Hematopoietic multipotent progenitor cell treated with erythropoietin and hydrocortisone succinate and interleukin-3 and kit ligand, for 15 days (in vitro differentiated cells): ENCODE measurements at regions not wholly inside any gene's neighbourhood (a gene's known extent, or its start where the extent isn't known, plus 50 kb on each side); places are given as distances from the start of the nearest gene placed in this dataset.
"Not testable (repeated sequence)": the region's sequence is repeated elsewhere in the genome, so short reads cannot be mapped to it uniquely, and the experiment has no call there.

Experiments
- DNase-seq: peaks from one replicate; pipeline ENCODE4 v3.0.0-alpha.2; 2015; ENCODE audit warnings: low spot score

DNA sequence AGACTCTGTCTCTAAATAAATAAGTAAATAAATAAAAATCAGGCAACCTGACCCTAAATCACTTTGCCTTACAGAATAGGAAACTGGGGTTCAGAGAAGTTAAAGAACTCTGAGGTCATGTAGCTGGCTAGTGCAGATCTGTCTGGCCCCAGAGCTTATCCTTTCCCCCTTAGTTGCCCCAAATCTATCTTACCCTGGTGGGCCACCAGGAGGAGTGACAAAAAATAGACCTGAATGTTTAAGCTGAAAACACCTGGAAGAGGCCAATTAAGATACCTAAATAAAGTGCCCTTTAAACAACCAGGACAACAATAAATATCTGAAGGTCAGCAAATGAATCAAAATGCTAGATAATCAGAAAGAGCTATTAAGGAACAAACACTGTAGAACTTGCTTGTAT, 59.7 kb downstream of the TEX35 start:
- DNase-seq, result no peak

DNA sequence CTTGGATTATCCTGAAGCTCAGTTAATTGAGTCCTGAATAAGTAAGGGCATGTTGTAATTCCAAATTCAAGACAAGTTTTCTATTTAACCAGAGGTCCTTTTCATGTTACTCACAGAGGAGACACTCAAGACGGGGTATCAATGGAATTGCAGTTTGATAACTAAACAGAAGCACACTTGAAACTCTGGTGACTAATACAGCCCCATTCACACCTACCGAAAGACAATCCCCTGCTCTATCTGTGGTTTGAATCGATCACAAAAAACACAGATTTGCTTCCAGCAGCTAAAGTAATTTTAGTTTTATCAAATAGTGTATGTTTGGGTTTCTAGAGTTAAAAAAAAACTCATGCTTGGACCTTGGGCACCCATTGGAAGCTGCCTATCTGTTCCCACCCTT, 60.4 kb downstream of the TEX35 start:
- DNase-seq, result no peak

DNA sequence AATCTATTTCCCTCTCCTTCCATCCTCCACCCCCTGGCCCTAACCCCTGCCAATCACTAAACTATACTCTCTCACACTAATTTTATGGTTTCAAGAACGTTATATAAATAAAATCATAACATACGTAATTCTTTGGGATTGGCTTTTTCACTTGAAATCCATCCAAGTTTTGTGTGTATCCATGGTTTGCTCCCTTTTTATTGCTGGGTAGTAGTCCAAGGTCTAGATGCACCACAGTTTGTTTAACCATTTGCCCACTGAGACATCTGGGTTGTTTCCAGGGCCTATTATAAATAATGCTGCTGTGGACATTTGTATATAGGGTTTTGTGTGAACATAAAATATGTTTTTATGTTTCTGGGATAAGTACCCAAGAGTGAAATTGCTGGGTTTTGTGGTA, 61.4 kb downstream of the TEX35 start:
- no peak for DNase-seq

DNA sequence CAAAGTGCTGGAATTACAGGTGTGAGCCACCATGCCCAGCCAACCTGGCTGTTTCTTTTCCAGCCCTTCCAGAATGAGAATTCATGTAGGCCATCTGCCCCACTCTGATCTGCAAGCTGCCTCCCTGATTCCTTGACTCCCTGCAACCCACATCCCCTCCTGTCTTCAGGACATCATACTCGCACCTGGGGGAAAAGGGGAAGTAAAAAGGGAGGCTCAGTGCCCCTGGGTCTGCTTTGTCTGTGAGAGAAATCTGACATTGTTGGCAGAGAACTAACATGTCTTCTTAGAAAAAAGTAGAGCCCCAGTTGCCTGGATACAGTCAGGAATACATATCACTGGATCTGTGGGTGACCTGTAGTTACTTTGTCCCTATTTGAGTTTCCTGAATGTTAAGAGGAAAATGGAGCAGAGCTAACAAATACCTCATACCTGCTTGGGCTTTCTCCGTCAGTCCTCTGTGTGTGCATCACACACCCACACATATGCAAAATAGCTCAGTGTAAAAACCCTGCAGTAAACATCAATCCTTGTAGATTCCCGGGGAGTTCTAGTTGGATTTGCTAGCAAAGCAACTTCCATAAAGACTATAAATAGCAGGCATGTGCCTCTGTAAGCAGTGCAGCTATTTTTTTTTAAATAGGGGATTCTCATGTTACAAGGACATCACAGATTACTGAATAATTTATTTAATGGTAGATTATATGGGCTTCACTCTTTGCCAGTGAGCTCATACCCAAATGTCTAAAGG, 62.9 kb downstream of the TEX35 start:
- DNase-seq, result no peak

DNA sequence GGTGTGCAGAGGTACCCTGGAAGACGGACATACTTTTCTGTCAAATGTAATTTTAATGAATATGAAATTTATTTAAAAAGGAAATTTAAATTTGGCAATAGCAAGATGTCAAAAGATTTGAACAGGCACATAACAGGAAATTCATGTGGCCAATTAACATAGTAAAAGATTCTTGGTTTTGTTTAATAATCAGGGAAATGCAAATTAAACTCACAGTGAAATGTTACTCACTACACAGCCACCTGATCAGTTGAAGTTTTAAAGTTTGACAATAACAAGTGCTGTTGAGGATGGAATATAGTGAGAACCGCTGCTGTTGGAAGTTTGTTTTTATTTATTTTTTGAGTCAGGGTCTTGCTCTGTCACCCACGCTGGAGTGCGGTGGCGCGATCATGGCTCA, 63.9 kb downstream of the TEX35 start:
- DNase-seq, result no peak

DNA sequence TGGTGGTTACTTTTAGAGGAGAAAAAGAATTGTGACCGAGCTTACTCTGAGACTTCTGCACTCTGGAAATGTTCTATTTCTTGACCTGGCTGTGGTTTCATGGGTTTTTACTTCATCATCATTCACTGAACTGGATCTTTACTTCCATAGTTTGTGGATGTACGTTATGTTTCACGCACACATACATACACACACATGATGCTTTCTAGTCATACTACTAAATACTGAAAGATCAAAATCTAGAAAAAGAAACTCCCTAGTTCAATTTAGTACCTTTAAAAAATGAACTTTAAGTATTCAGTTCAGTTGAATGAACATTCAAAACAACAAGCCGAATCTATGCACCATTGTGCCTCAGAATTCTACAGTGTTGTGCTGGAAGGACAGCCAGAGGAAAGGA, 65.0 kb downstream of the TEX35 start:
- no peak for DNase-seq

DNA sequence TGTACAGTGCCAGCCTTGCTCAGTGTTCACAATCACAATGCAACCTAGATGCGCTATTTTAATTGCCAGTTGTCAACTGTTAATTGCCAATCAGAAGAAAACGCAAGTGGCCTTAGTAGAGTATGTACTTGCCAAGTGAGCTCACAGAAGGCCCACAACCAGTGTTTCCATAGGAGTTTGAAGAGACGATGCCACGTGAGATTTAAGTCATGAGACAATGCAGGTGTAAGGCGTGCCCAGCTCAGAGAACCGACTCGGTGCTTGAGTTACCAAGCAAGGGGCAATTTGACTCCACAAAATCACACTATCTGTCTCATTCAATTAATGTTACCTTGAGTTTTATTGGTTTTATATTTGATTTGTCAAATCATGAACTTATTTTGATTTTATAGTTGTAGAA, 65.6 kb downstream of the TEX35 start:
- no peak for DNase-seq

DNA sequence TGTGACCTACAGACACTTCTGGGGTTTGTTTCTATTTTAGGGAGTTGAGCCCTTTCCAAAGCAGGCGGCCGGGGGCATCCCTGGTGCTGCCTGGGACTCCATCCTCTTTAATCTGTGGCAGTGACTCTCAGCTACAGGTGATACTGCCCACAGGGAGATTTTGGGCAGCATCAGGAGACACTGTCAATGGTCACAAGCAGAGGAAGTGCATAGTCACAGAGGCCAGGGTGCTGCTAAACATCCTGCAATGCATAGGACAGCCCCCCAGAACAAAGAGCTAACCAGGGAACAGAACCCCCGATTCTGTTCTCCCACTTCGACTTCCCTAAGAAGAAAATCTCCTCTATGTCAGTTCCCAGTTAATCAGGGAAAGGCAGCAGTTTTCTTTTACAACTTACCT, 66.2 kb downstream of the TEX35 start:
- no peak for DNase-seq

DNA sequence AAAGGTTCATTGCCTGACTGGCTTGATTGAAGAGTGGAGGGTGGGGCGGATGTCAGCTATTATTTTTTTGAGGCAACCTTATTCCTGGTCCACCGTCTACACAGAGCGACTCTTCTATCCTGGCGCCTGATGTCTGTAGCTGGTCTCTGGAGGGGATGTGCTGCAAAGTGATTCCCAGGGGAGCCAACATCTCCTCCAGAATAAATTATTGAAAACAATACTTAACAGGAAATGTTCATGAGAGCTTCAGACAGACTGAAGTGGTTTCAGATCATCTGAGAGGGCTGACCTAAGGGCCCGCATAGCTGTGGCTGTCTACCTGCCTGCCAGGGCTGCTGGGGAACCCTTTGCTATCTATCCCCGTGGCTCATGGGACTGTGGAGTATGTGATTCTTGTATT, 66.7 kb downstream of the TEX35 start:
- no peak for DNase-seq

DNA sequence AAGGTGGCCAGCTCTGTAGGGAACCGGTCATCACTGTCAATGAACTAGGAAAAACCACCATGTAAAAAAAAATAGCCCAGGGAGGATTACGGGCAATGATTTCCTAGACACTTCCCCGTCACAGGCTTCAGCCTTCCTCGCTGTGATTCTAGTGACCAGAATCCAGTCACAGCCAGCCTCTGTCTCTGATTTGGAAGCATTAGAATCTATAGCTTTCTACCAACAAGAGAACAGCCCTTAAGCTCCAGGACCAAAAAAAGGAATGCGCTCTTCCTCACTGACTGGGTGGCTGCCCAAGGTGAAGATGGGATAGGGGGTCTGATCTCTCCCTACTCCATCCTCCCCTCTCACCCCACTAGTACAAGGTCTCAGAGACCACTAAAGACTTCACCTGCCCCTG, 67.2 kb downstream of the TEX35 start:
- DNase-seq, result no peak

DNA sequence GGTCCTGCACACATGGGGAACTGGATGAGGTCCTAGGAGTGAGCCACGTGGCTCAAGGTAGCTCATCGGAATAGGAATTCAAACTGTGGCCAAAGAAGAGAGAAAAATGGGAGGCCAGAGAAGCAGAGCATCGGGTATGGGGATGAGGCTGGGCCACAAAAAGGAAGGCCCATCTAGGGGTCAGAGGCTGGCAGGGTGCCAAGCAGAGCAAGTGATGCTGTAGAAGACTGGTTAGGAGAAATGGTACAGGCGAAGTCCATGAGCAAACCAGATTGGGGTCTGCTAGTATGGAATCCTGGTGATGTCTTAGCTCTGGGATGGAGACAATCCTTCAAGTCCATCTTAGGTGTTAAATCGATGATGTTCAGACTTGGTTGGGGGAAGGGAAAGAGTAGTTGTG, 68.0 kb downstream of the TEX35 start:
- no peak for DNase-seq

DNA sequence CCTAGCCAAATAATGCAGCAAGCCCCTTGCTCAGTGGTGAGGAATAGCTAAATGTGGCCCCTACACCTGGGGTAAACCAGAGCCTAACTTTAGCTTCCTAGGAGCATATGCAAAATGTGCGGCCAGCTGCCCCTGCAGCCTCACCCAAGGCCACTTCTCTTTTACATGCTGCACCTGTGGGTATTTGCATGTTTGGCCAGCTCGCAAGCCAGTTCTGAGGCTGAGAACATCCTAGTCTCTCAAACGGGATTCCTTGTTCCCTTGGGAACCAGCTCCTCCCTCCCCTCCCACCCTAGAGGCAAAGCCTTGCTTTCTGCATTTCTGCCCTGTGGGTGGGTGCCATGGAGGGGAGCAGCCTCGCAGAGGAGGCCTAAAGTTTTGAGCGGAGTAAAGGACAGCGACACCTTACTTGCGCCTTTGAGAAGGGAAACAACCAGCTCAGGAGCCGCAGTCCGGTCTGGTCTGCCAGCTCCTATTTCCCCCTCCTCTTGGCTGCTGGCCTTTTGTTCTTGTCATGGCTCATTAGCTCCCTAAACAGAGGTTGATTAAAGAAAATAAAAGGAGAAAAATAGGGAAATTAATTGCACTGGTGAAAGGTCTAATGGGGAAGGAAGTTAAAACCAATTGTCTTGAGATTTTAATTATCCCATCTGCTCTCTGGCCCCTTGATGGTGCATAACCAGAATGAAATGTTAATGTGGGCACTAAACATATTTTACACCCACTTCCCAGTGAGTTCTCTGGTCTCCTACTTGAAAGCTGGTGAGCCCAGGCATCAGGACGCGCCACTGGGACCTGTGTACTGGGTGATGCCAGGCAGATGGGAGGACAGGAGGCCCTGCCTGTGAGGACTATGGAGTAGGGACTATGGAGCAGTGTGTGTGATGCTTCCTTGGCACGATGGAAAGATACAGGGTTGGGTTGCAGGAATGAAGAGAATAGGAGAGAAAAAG, 68.7 kb downstream of the TEX35 start:
- DNase-seq, result no peak

DNA sequence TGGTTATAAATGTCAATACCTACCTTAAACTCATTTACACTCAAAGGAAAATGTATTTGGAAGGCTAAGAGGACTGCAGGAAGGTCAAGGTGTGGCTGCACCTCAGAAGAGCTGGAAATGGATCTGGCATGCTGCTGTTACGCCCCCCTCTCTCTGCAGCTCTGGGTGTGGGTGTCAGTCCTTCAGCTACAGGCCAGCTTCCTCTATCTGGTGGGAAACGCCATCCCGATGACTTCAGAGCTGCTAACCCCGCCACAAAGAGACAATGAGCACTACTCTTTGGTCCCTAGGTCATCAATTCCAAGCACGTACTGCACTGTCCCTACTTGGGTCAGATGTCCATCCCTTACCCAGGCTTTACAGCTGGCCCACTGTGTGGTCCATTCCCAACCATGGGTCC, 74.2 kb downstream of the TEX35 start:
- DNase-seq, result no peak

DNA sequence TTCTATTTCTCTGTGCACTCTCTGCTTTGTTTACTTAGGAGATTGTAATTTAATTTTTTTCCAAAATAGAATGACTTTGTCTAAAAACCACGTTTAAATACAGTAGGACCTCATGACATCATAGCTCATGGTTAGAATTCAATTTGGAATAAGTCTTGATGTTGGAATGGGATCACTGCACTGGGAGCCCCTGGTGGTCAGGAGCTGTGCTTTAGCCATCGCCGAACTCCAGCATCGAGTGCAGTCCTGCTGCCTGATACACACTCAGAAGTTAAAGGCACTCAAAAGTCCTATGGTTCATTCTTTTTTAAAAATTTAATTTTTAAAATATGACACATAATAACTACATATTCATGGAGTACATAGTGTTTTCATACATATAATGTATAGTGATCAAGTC, 75.1 kb downstream of the TEX35 start:
- no peak for DNase-seq

DNA sequence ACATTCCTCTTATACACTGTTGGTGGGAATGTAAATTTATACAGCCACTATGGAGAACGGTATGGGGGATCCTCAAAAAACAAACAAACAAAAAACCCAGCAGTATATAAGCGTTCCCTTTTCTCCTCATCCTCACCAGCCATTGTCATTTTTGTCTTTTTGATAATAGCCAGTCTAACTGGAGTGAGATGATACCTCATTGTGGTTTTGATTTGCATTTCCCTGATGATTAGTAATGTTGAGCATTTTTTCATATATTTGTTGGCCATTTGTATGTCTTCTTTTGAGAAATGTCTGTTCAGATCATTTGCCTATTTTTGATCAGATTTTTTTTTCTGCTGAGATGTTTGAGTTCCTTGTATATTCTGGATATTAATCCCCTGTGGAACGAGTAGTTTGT, 76.1 kb downstream of the TEX35 start:
- DNase-seq, result not testable (repeated sequence)

DNA sequence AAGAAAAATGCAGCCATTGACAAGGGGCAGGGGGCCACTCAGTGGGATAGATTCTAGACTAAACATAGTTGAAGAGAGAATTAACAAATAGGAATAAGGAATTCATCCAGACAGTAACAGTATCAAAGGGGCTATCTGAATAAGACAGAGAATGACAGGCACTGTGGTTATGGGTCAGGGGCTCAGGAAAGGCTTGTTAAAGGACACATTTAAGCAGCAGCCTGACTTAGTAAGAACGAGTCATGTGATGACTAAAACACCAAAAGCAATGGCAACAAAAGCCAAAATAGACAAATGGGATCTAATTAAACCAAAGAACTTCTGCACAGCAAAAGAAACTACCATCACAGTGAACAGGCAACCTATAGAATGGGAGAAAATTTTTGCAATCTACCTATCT, 78.9 kb downstream of the TEX35 start:
- DNase-seq, result not testable (repeated sequence)

DNA sequence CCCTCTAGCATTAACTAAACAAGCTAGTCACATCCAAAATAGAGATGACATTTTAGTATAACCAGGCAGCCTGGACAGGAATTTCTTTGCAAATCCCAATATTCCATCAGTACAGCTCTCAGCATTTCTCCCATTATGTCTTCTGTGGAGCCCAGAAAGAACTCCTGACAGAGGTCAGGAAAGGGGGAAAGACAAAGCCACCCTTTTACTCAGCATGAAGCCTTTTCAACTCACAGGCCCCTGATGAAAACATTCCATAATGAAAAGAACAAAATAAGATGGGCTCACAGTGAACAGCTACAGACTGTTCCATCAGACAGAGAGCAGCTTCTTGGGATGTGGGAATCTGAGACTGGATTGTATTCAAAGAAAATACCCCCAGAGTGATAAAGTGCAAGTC, 80.6 kb downstream of the TEX35 start:
- no peak for DNase-seq

DNA sequence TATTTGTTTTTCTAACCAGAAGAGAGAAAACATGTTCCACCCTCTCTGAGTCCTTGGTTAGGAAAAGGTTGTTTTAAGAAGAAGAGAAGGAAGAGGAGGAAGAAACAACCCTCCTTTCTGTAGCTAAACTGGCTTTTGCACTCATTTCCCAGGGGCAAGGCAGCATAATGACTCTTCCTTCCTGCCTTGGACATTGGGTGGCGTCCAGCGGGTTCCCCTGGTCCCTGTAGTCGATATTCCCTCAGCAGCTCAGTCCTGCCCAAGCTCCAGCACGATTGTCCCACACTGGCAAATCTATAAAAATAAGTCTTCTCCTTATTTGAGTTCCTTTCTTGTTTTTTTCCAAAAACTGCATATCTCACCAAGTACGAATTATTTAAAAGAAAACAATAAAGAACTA, 81.2 kb downstream of the TEX35 start:
- no peak for DNase-seq

DNA sequence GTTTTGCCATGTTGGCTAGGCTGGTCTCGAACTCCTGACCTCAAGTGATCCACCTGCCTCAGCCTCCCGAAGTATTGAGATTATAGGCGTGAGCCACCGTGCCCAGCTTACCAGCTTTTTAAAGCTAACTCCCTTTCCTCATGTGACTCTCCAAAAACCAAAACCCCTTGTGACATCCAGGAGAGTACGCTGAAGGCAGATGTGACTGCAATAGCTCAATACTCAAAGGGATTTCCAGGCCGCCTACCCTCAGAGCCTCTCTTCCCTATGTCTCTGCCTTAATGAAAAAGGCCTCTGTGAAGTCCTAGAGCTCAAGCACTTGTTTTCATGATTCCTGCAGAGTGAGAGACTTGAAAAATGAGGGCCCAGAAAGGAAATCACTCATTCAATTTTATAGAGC, 82.6 kb downstream of the TEX35 start:
- no peak for DNase-seq

DNA sequence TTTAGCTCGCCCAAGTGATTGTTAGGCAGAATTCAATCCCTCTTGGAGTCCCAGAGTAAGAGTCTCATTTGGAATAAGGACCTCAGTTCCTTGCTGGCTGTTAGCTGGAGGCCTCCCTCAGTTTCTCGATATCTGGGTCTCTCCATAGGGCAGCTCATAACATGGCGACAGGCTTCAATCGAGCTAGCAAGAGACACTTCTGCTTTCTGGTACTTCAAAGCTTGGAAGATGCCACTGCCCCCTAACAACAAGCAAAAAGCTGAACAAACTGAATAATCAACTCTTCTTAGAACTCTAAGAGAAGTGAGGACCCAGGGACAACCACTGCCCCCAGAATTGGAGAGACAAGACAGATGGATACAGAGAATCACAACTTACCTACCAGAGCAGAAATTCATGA, 86.2 kb downstream of the TEX35 start:
- DNase-seq, result no peak

DNA sequence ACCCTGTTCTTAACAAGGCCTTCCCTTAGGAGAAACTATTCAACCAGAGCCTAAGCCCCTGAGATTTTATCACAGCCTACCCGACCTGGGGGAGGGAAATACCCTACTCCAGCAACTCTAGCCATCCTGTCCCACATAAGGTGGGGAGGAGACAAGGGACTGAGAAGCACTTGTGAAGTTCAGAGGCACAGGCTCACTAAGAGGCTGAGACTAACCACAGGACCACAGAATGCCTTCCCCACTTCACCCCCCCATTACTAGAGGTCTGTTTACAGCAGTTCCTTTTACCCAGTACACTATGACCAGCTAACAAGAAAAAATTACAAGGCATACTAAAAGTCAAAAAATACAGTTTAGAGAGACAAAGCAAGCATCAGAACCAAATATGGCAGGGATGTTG, 86.8 kb downstream of the TEX35 start:
- no peak for DNase-seq

DNA sequence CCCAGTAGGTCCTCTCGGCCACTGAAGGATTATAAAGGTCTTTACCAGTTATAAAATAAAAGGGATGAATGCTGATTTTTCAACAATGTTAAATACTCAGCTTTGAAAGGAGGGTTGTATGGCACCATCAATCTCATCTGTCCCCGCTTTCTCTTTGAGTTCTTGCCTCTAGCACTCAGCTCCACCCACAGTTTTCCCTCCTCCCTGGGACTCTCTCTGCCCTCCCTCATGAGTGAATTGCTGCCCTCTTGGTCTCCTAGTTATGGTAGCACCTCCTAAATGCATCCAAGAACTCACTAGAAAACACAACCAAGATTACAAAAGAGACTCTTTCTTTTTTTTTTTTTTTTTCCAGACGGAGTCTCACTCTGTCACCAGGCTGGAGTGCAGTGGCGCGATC, 91.0 kb downstream of the TEX35 start:
- DNase-seq, result no peak

DNA sequence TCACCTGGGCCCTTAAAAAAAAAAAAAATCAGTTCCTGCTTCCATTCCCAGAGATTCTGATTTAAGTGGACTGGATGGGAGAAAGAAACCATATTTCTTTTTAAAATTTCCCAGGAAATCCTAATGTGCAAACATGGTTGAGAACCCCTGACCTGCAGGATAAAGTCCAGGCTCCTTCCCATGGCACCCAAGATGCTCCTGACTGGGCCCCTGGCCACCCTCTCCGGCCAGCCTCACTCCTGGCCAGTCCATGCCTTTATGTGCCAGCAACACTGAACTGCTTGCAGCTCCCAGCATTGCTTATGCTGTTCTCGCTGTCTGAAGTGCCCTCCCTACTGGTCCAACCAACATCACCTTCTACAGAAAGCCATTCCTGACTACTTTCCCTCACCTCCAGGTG, 93.9 kb downstream of the TEX35 start:
- no peak for DNase-seq
